Heart left ventricle (tissue), 16 donors: ENCODE measurements at regions not wholly inside any gene's neighbourhood (a gene's known extent, or its start where the extent isn't known, plus 50 kb on each side); places are given as distances from the start of the nearest gene placed in this dataset.

Experiments
- ATAC-seq, 4 donors: fragments of 200-7000 bp; cut with Tn5 transposase; one replicate each; pipeline ENCODE4 v1.9.1; 2020 to 2022; ENCODE audit warnings: moderate library complexity in 4 of 4, mild to moderate bottlenecking in 3 of 4, moderate number of reproducible peaks in 1 of 4
- DNase-seq, 5 donors: peaks; one replicate each; pipeline ENCODE4 v3.0.0-alpha.2; 2020
- H3K27ac ChIP-seq, 12 donors: fragments of 200-600 bp; sonication (generic) in 4 of 12; one replicate each; pipeline versions ENCODE4 v1.5.0 to v1.8.0; 2016 to 2022; ENCODE audit warnings: mild to moderate bottlenecking in 2 of 12
- H3K27me3 ChIP-seq, 9 donors: fragments of 200-600 bp; sonication (generic) in 2 of 9; one replicate each; pipeline versions ENCODE4 v1.5.1 to v1.8.0; 2016 to 2022; ENCODE audit warnings: mild to moderate bottlenecking in 3 of 9
- H3K36me3 ChIP-seq, 9 donors: fragments of 200-600 bp; sonication (generic) in 2 of 9; one replicate each; pipeline versions ENCODE4 v1.5.0 to v1.8.0; 2018 to 2022; ENCODE audit warnings: mild to moderate bottlenecking in 2 of 9
- H3K4me1 ChIP-seq, 12 donors: fragments of 200-600 bp; sonication (generic) in 4 of 12; one replicate each; pipeline versions ENCODE4 v1.5.0 to v1.8.0; 2016 to 2022; ENCODE audit warnings: mild to moderate bottlenecking in 3 of 12
- H3K4me3 ChIP-seq, 12 donors: fragments of 200-600 bp; sonication (generic) in 4 of 12; one replicate each; pipeline versions ENCODE4 v1.5.0 to v1.8.0; 2017 to 2022; ENCODE audit warnings: mild to moderate bottlenecking in 9 of 12, moderate library complexity in 4 of 12
- H3K9me3 ChIP-seq, 12 donors: fragments of 200-600 bp; sonication (generic) in 4 of 12; one replicate each; pipeline versions ENCODE4 v1.5.0 to v1.8.0; 2016 to 2022; ENCODE audit warnings: mild to moderate bottlenecking in 1 of 12
- POLR2A ChIP-seq, 2 donors: fragments of 450-650 bp; IDR thresholded peaks; one replicate each; pipeline ENCODE4 v1.6.1; 2017; ENCODE audit warnings: antibody characterized with exemption in 2 of 2, mild to moderate bottlenecking in 2 of 2, moderate library complexity in 2 of 2
- WGBS, 4 donors: extraction: QIAGEN DNeasy Blood & Tissue Kit in 2 of 4; methylation state at CpG; one replicate each; pipeline versions ENCODE4 v1.1.5 to v1.1.7; 2013 to 2018; 5-methylcytosine and 5-hydroxymethylcytosine counted together
- intact Hi-C, 10 donors: fragments of 100-400 bp; cut with DNase I; formaldehyde crosslinking; loops; one replicate each; pipeline versions ENCODE4 v1.11.1 to v1.14.2; 2022
- TF ChIP-seq, protein P1 (sequence below), 12 donors: fragments of 200-600 bp; sonication (generic) in 4 of 12; IDR thresholded peaks; one replicate each; pipeline versions ENCODE4 v1.5.0 to v1.8.0; 2018 to 2022; ENCODE audit warnings: antibody characterized with exemption in 12 of 12, mild to moderate bottlenecking in 5 of 12
- donor health status: ischemic (EF 13 %, LVEDD 7.1; RV severe dilation, severe dysfunction).
- donor health status: healthy with polysubstance abuse.
- donor health status: DM: no; HTN: yes; CAD: no.
- donor health status: DM: no; HTN: no; CAD: no.
- donor health status: ischemic (EF 25% LVEDD 6.9; RV normal size, moderate dysfunction).
- donor health status: ischemic (EF 25% LVEDD 5.7; RV mildly dilated, moderate dysfunction).
- donor health status: healthy.
- donor health status: DM: yes; HTN: yes; CAD: no.
- donor health status: ischemic (EF 35%, LVEDD 5.7; RV mildly dilated, moderate dysfunction).
- donor health status: nonischemic (EF 11% LVEDD 7.7; RV severe dilation, severe dysfunction).
- donor health status: DM: yes; HTN: yes; CAD: no.
- donor health status: PGD.
- donor health status: ischemic (EF 29% LVEDD 5.4; RV normal size, mild dysfunction).
- donor health status: nonischemic (EF 23%, LVEDD 6.1; RV moderate dilation, normal function).

DNA sequence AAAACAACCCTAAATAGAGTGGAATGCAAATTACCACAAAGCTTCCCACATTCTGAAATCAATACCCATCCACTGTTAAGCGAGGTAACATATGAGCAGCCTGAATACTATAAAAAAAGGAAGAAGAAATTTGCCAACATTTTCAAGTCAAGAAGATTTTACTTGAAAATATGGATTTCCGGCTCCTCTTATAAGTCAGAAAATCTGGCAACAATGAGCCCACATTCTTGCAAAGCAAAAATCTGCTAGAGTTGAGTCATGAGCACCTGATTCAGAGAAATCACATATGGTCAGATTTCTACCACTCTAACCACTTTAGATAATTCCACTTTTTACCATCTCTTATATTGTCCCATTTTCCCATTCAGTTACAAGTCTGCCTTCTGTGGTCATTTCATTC lies 395.7 kb downstream of the DTHD1 start:
- H3K4me1 ChIP-seq = no peaks in the 10 kb centered on the region
- H3K4me3 ChIP-seq = no peak overlapping the region
- DNase-seq (no peak), ATAC-seq (no peak)
- no peak overlapping the region for H3K27ac ChIP-seq
- H3K27me3 ChIP-seq = no peaks in the 10 kb centered on the region
- H3K9me3 ChIP-seq = peaks cover 0 to 8% (median 0%) of the 10 kb centered on the region in 12 donors
- no peaks in the 10 kb centered on the region for H3K36me3 ChIP-seq
- intact Hi-C loops = no loop called here
- WGBS, 4 donors = 66 to 87% (median 78%) methylated on average over 2 of the region's 2 CpGs
- TF ChIP-seq, protein P1, sequence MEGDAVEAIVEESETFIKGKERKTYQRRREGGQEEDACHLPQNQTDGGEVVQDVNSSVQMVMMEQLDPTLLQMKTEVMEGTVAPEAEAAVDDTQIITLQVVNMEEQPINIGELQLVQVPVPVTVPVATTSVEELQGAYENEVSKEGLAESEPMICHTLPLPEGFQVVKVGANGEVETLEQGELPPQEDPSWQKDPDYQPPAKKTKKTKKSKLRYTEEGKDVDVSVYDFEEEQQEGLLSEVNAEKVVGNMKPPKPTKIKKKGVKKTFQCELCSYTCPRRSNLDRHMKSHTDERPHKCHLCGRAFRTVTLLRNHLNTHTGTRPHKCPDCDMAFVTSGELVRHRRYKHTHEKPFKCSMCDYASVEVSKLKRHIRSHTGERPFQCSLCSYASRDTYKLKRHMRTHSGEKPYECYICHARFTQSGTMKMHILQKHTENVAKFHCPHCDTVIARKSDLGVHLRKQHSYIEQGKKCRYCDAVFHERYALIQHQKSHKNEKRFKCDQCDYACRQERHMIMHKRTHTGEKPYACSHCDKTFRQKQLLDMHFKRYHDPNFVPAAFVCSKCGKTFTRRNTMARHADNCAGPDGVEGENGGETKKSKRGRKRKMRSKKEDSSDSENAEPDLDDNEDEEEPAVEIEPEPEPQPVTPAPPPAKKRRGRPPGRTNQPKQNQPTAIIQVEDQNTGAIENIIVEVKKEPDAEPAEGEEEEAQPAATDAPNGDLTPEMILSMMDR (IDR thresholded peaks at IDR 0.05) = no peak
- no peak for TF ChIP-seq POLR2A (IDR thresholded peaks at IDR 0.05)

DNA sequence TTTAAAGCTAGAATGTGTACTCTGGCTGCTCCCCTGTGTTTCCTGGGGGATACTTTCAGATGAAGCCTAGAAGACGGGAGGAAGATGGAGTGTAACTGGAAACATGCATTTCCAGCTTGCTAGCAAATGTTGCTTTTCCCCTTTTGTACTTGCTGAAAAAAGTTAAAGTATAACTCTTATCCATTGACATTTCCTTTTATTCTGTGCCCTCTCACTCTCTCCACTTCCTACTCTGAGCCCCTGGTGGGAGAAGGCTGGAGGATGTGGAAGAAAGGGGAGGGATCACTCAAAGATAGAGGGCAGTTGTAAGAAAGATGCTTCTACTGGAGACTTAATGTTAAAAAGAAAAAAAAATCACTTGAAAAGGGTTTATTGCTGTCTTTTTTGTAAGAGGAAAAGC lies 396.5 kb downstream of the DTHD1 start:
- Histone ChIP-seq H3K27me3 (no peaks in the 10 kb centered on the region), H3K27ac (no peak overlapping the region), H3K4me1 (no peaks in the 10 kb centered on the region), H3K36me3 (no peaks in the 10 kb centered on the region), H3K4me3 (no peak overlapping the region), H3K9me3 (peaks cover 0 to 8% (median 0%) of the 10 kb centered on the region in 12 donors)
- TF ChIP-seq, protein P1 (IDR thresholded peaks at IDR 0.05) = no peak
- no peak for TF ChIP-seq POLR2A (IDR thresholded peaks at IDR 0.05)
- ATAC-seq = no peak
- intact Hi-C loops = no loop called here
- DNase-seq = no peak
- 40 to 56% (median 44%) methylated on average over 1 of the region's 1 CpG for WGBS, 4 donors

GRCh38 chr4:36687681-36688080 lies 406.3 kb downstream of the DTHD1 start:
- no peak for TF ChIP-seq POLR2A (IDR thresholded peaks at IDR 0.05)
- TF ChIP-seq, protein P1 (IDR thresholded peaks at IDR 0.05) = no peak
- no peak overlapping the region for H3K27ac ChIP-seq
- intact Hi-C loops = no loop called here
- H3K27me3 ChIP-seq = no peaks in the 10 kb centered on the region
- no peak overlapping the region for H3K4me3 ChIP-seq
- DNase-seq (no peak), ATAC-seq (no peak)
- H3K4me1 ChIP-seq = no peaks in the 10 kb centered on the region
- peaks cover 0 to 44% (median 9%) of the 10 kb centered on the region in 12 donors for H3K9me3 ChIP-seq
- WGBS, 4 donors = 55 to 83% (median 78%) methylated on average over 1 of the region's 1 CpG
- no peaks in the 10 kb centered on the region for H3K36me3 ChIP-seq

DNA sequence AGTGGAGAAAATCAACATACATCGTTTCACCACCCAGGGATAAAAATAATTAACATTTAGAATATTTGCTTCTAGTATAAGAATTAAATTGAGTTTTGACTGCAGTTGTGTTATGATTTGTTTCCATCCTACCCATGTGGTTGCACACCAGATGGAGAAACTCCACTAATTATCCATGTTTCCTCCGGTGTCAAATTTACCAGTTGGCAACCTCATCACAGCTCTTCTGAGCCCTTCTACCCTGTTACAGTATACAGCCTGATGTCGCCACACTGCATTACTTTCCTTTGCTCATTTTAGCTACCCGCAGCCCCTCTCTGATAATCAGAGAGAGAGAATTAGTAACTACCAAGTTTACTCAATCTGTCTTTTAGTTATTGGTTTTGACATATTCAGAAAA lies 411.2 kb downstream of the DTHD1 start:
- no peaks in the 10 kb centered on the region for H3K27me3 ChIP-seq
- intact Hi-C loops = no loop called here
- H3K4me3 ChIP-seq = no peak overlapping the region
- H3K36me3 ChIP-seq = no peaks in the 10 kb centered on the region
- ATAC-seq = no peak
- no peak overlapping the region for H3K27ac ChIP-seq
- TF ChIP-seq, protein P1 (IDR thresholded peaks at IDR 0.05) = no peak
- no peak for TF ChIP-seq POLR2A (IDR thresholded peaks at IDR 0.05)
- peaks cover 0 to 19% (median 8%) of the 10 kb centered on the region in 12 donors for H3K9me3 ChIP-seq
- DNase-seq = no peak
- no peaks in the 10 kb centered on the region for H3K4me1 ChIP-seq
- 85 to 89% (median 85%) methylated on average over 4 of the region's 4 CpGs for WGBS, 4 donors
